Thyroid gland (tissue), 4 donors: ENCODE measurements at regions not wholly inside any gene's neighbourhood (a gene's known extent, or its start where the extent isn't known, plus 50 kb on each side); places are given as distances from the start of the nearest gene placed in this dataset.

ENCODE experiments used
- POLR2A ChIP-seq, 2 donors: fragments of 450-650 bp; IDR thresholded peaks; one replicate each; pipeline ENCODE4 v1.6.1; 2017; ENCODE audit warnings: antibody characterized with exemption in 2 of 2, mild to moderate bottlenecking in 2 of 2, moderate library complexity in 1 of 2
- TF ChIP-seq, protein P1 (sequence below), 6 experiments: fragments of 200-600 bp in 3 of 6; fragments of 450-650 bp in 3 of 6; sonication (generic) in 3 of 6; IDR thresholded peaks; one replicate each; pipeline ENCODE4 v1.5.1; 2016 to 2019; ENCODE audit warnings: antibody characterized with exemption in 6 of 6, mild to moderate bottlenecking in 2 of 6, inconsistent platforms in 1 of 6, moderate library complexity in 1 of 6

DNA sequence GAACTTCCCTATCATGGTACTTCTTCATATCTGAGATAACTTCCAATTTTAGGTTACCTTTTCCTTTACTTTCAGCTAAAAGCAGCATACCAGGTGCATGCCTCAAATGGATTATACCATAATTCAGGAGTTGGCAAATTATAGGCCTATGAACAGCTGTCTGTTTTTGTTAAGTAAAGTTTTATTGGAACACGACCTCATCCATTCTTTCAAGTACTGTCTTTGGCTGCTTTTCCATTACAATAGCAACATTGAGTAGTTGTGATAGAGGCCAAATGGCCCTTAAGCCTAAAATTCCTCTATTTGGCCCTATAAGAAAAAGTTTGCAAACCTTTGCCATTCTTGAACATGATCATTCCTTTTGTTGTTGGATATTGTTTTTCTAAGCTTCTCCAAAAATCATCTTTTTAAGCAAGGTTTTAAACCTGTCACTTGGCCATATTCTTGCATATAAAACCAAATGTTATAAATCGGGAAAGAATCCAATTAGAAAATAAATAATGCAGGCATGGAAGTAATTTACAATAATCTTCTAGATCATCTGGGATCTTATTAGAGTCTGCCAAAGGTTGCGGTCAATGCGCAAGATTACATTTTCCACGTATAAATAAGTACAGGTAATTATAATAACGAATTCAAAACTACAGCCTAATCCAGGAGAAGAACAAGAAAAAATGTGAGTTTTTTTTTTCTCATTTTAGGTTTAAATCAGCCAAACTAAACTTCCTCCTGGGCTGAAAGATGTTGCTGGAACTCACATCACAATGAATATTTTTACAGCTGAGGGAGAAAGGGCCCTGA is 226.5 kb upstream of the ANKRD55 start:
- no peak for TF ChIP-seq POLR2A (IDR thresholded peaks at IDR 0.05)
- TF ChIP-seq, protein P1, sequence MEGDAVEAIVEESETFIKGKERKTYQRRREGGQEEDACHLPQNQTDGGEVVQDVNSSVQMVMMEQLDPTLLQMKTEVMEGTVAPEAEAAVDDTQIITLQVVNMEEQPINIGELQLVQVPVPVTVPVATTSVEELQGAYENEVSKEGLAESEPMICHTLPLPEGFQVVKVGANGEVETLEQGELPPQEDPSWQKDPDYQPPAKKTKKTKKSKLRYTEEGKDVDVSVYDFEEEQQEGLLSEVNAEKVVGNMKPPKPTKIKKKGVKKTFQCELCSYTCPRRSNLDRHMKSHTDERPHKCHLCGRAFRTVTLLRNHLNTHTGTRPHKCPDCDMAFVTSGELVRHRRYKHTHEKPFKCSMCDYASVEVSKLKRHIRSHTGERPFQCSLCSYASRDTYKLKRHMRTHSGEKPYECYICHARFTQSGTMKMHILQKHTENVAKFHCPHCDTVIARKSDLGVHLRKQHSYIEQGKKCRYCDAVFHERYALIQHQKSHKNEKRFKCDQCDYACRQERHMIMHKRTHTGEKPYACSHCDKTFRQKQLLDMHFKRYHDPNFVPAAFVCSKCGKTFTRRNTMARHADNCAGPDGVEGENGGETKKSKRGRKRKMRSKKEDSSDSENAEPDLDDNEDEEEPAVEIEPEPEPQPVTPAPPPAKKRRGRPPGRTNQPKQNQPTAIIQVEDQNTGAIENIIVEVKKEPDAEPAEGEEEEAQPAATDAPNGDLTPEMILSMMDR (IDR thresholded peaks at IDR 0.05) = no peak
